ENCODE measurements at regions not wholly inside any gene's neighbourhood (a gene's known extent, or its start where the extent isn't known, plus 50 kb on each side); places are given as distances from the start of the nearest gene placed in this dataset.

GRCh38 chr20:18989736-18990474 lies 176.3 kb downstream of the SCP2D1 start:
- DNase-seq: no peak
- ATAC-seq: peak; percentile 53 to 74
- intact Hi-C loops (cut with DNase I): no loop called here

DNA sequence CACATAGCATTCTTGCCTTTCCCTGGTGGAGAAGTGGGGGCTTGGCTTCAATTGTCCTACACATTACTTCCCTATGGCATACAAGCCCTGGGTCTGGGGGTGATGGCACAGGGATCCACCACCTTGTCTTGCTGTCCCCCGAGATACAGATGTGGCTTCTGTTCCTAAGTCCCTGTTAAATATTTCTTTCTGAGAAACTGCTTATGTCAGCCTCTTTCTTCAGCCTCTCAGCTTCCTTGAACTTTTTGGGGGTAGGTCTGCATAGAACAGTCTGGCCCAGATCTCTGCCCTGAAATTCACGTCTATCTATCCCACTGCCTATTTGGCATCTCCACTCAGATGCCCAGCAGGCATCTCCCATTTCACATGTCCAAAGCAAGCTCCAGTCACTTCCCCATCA lies 177.4 kb downstream of the SCP2D1 start:
- DNase-seq (no peak), ATAC-seq (no peak)
- intact Hi-C loops (cut with DNase I): no loop called here

DNA sequence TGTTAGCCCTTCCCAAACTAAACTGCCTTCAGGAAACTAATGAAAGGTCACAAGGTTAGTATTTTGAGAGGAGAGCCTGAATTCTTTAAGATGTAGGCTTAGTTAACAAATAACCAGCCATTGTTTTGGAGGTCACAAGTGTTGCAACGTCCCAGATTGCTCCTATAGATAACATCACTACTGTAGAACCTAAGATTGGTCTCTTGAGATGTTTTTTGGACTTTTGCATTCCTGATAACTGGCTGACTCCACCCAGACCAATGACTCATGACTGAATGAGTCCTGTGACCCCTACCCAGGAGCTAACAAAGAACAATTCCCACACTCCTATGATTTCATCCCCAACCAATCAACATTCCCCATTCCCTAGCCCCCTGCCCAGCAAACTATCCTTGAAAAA lies 178.8 kb downstream of the SCP2D1 start:
- DNase-seq (no peak), ATAC-seq (no peak)
- intact Hi-C loops (cut with DNase I): no loop called here

- intact Hi-C loops (cut with DNase I): no loop called here
- ATAC-seq (no peak), DNase-seq (no peak)
Measured at GRCh38 chr20:18995455-18995854, 181.9 kb downstream of the SCP2D1 start.

DNA sequence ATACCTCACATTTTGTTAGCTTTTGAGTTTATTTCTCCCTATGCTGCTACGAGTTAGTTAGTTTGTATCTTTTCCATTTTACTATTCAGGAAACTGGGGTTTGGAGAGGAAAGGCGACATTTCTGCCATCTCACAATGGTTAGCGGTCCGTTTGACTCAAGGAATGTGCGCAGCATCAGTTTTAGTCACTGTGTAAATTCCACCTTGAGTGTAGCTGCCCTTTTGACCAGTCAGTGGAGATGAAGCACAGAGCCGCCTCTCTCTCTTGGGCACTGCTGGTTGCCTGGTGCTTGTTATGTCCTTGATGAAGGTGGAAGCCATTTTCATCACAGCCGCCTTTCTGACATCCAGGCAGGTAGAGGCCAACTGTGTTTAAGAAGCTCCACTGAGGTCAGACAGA lies 185.5 kb downstream of the SCP2D1 start:
- no peak for ATAC-seq
- intact Hi-C loops (cut with DNase I): no loop called here
- DNase-seq: no peak

GRCh38 chr20:19000078-19000477 lies 186.5 kb downstream of the SCP2D1 start:
- intact Hi-C loops (cut with DNase I): no loop called here
- DNase-seq (no peak), ATAC-seq (no peak)

DNA sequence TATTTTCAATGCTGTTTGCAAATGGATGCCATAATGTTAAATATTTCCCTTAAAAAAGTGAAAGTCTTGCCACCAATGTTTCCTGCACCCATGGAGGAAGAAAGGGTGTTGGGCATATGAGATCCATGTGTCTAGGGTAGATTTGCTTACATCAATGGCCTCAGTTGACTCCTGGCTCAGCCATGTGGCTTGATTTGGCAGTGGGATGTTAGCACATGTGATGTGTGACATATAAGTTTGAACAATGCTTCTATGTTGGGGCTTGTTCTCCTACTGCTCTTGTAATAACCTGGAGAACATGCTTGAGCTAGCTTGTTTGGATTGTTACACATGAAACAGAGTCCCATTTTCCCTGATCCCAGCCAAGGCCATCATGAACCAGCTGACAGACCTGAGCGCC lies 187.6 kb downstream of the SCP2D1 start:
- intact Hi-C loops (cut with DNase I): no loop called here
- DNase-seq (no peak), ATAC-seq (no peak)

GRCh38 chr20:19003366-19004336 lies 190.1 kb downstream of the SCP2D1 start:
- ATAC-seq (no peak), DNase-seq (no peak)
- intact Hi-C loops (cut with DNase I): no loop called here

DNA sequence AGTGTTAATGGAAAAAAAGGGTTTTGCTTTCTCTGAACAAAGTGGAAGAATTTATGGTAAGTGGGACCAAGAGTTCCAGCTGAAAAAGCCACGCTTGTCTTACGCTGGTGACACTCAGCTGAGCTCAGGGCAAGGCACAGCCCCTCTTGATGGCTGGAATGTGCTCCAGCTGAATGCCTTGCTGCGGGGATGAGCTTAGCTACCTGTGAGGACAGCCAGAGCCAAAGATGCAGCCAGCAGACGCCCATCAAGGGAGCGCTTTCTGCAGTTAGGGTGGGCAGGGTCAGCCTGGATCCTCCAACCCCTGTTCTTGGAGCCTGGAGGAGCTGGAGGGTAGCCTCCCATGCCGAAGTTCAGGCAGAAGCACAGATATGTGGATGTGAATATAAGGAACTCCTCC lies 191.4 kb downstream of the SCP2D1 start:
- intact Hi-C loops (cut with DNase I): no loop called here
- ATAC-seq: no peak
- no peak for DNase-seq

DNA sequence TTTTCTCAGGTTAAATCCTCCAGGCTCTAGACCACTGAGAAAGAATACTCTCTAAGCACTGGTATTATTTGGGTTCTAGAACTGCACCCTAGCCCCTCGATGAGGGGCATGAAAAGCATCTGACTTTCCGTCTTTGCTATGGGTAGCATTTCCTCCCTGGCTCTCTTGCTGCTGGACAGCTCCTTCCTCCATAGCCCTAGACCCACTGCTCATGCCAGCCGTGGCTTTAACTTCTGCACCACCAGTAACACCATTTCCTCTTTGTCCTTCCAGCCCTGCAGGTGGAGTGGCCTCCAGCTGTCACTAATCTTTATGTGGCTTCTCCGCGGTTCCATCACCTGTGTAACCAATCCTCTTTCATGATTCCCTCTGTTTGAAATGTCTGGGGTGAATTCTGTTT lies 194.9 kb downstream of the SCP2D1 start:
- intact Hi-C loops (cut with DNase I): no loop called here
- no peak for ATAC-seq
- DNase-seq: no peak

DNA sequence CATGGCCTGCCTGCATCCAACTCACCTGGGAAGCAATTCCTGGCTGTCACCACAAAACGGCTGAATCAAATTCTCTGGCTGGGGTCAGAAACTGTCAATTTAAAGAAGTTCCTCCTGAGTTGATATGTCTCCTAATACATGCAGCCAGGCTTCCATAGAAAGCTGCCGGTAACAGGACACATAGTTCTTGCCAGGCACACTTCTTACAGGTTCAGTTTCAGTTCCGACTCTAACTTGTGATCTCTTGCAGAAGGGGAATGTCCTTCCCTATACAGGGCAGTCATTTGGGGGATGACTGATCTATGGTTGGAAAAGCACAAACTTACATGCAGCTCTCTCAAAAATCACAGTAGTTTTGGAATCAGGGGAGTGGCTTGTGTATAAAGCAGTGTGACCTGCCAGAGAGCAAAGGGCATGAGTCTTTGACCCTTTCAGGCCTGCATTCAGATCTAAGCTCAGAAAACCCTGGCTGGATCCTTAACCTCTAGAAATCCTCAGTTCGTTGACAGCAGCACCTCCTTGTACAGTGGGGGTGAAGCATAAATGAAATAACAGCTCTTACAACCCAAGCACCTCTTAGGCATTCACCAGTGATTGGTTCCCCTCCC lies 195.6 kb downstream of the SCP2D1 start:
- DNase-seq: no peak
- intact Hi-C loops (cut with DNase I): no loop called here
- ATAC-seq: no peak

DNA sequence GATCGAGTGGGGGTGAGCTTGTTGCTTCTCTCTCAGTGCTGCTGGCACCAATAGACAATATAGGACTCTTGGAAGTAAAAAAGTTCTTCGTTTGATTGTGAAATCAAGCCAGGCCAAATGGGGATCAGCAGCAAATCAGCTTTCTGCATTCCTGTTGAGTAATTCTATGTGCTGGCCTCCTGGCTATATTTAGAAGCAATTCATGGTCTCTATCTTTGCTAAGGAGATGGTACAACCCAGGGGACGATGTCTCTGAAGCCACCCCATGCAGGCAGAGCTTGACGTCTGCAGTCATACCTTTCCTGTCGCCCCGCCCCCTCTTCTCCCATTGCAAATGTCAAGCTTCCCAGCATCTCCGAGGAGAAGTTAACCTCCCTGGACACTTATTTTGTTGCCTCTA lies 199.1 kb downstream of the SCP2D1 start:
- ATAC-seq (peak; percentile 19 to 73), DNase-seq (no peak)
- intact Hi-C loops (cut with DNase I): no loop called here

GRCh38 chr20:19013907-19014306 lies 198.5 kb upstream of the SLC24A3 start:
- no peak for ATAC-seq
- intact Hi-C loops (cut with DNase I): no loop called here
- DNase-seq: no peak

GRCh38 chr20:19015351-19016139 lies 196.9 kb upstream of the SLC24A3 start:
- ATAC-seq (no peak), DNase-seq (no peak)
- intact Hi-C loops (cut with DNase I): no loop called here

GRCh38 chr20:19016140-19016497 lies 196.3 kb upstream of the SLC24A3 start:
- intact Hi-C loops (cut with DNase I): no loop called here
- no peak for ATAC-seq
- no peak for DNase-seq

DNA sequence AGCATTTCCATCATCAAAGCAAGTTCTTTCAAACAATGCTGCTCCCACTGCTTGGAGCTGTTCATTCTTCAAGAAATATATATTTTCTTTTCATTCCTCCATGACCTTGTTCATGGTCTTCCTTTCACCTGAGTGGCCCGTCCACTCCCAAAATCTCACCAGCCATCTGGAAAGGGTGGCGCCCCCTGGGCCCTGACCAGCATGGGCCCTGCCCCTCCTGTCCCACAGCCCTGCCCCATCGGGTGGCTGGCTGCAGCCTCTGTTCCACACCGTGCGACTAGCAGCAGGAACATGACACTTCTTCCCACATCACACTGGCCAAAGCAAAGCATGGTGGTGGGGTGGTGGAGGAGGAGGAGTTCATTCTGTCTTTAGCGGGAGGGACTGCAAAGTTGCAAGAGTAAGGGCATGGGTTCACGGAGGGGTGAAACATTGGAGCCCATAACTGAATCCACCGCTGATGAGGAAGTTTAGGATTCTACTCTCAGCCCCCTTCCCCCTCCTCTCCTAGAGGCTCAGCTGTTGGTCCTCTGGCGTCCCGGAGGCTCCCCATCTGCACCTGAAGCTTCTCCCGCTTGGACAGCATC lies 195.2 kb upstream of the SLC24A3 start:
- ATAC-seq (no peak), DNase-seq (no peak)
- intact Hi-C loops (cut with DNase I): no loop called here

- intact Hi-C loops (cut with DNase I): no loop called here
- ATAC-seq: no peak
Measured at GRCh38 chr20:19018881-19019280, 193.6 kb upstream of the SLC24A3 start.

GRCh38 chr20:19019734-19020364 lies 192.6 kb upstream of the SLC24A3 start:
- ATAC-seq: no peak
- intact Hi-C loops (cut with DNase I): no loop called here
- DNase-seq: no peak

More at GRCh38 chr20:19018881-19019280, 193.6 kb upstream of the SLC24A3 start:
- DNase-seq: no peak

All from left cardiac atrium (tissue), 4 donors.